Vagina (tissue), 2 donors: ENCODE measurements at regions not wholly inside any gene's neighbourhood (a gene's known extent, or its start where the extent isn't known, plus 50 kb on each side); places are given as distances from the start of the nearest gene placed in this dataset.

Experiments
- DNase-seq, 2 donors: peaks; one replicate each; pipeline ENCODE4 v3.0.0-alpha.2; 2017; ENCODE audit errors: extremely low spot score in 2 of 2
- H3K27ac ChIP-seq: fragments of 200-600 bp; sonication (generic); one replicate; pipeline ENCODE4 v1.5.1; 2019
- H3K27me3 ChIP-seq: fragments of 200-600 bp; sonication (generic); one replicate; pipeline ENCODE4 v1.5.1; 2019
- H3K36me3 ChIP-seq, 2 donors: fragments of 200-600 bp; sonication (generic); one replicate each; pipeline ENCODE4 v1.5.1; 2017 to 2019
- H3K4me1 ChIP-seq: fragments of 200-600 bp; sonication (generic); one replicate; pipeline ENCODE4 v1.5.1; 2019
- H3K4me3 ChIP-seq, 2 donors: fragments of 200-600 bp; sonication (generic); 1 replicate in 1 of 2; 2 replicates in 1 of 2; pipeline ENCODE4 v1.5.1; 2016 to 2019
- H3K9me3 ChIP-seq: fragments of 200-600 bp; sonication (generic); one replicate; pipeline ENCODE4 v1.5.1; 2019
- POLR2A ChIP-seq, 2 donors: fragments of 450-650 bp; IDR thresholded peaks; one replicate each; pipeline ENCODE4 v1.6.1; 2017; ENCODE audit warnings: antibody characterized with exemption in 2 of 2, mild to moderate bottlenecking in 2 of 2, moderate library complexity in 2 of 2
- POLR2AphosphoS5 ChIP-seq, 2 donors: sonication (generic); formaldehyde crosslinking; IDR thresholded peaks; one replicate each; pipeline ENCODE4 v1.9.0; 2017; ENCODE audit warnings: antibody characterized with exemption in 2 of 2, mild to moderate bottlenecking in 2 of 2, low read depth in 1 of 2; ENCODE audit not compliant: insufficient read depth in 1 of 2
- intact Hi-C: fragments of 100-400 bp; cut with DNase I; formaldehyde crosslinking; loops from one replicate; pipeline ENCODE4 v1.15.1; 2023
- TF ChIP-seq, protein P1 (sequence below), 3 experiments: fragments of 450-650 bp in 2 of 3; fragments of 200-600 bp in 1 of 3; sonication (generic) in 1 of 3; IDR thresholded peaks; one replicate each; pipeline ENCODE4 v1.5.1; 2017 to 2019; ENCODE audit warnings: antibody characterized with exemption in 3 of 3, mild to moderate bottlenecking in 2 of 3, moderate library complexity in 2 of 3

DNA sequence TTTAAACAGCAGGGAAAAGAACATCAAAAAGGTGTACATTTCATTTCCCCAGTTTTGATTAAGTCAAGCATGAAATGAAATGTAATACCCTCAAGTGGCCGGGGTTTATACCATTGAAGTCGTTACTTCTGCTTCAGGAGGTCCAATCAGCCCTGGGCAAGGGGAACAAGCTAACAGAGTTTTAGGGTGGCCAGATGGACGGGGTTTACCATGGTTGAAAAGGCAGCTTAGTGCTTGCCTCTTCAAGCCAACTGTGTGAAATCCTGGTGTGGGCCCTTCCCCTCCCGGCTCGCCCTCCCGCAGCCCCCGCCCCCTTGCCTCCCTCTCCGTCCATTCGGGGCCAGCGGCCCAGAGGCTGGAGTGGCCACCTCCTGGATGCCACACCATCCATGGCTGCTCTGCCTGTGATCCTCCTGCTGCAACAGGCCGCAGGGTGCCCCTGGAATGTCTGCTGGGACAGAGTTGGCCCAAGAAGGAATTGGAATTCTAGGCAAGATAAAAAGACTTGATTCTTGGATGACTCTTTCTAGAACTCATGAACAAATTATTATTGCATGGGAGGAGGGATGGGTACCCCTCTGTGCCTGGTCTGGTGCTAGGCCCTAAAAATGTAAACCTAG, 296.2 kb upstream of the IRX3 start:
- no peaks in the 10 kb centered on the region for H3K4me1 ChIP-seq
- intact Hi-C loops = no loop called here
- TF ChIP-seq POLR2AphosphoS5 (IDR thresholded peaks at IDR 0.05; ENCODE audit: insufficient read depth in 1 of 2, low read depth in 1 of 2) (no peak), POLR2A (IDR thresholded peaks at IDR 0.05) (no peak)
- TF ChIP-seq, protein P1, sequence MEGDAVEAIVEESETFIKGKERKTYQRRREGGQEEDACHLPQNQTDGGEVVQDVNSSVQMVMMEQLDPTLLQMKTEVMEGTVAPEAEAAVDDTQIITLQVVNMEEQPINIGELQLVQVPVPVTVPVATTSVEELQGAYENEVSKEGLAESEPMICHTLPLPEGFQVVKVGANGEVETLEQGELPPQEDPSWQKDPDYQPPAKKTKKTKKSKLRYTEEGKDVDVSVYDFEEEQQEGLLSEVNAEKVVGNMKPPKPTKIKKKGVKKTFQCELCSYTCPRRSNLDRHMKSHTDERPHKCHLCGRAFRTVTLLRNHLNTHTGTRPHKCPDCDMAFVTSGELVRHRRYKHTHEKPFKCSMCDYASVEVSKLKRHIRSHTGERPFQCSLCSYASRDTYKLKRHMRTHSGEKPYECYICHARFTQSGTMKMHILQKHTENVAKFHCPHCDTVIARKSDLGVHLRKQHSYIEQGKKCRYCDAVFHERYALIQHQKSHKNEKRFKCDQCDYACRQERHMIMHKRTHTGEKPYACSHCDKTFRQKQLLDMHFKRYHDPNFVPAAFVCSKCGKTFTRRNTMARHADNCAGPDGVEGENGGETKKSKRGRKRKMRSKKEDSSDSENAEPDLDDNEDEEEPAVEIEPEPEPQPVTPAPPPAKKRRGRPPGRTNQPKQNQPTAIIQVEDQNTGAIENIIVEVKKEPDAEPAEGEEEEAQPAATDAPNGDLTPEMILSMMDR (IDR thresholded peaks at IDR 0.05) = no peak
- H3K4me3 ChIP-seq = no peak overlapping the region
- no peaks in the 10 kb centered on the region for H3K9me3 ChIP-seq
- H3K27me3 ChIP-seq = no peaks in the 10 kb centered on the region
- DNase-seq = peak in 1 of 2 donors; percentile 47
- no peaks in the 10 kb centered on the region for H3K36me3 ChIP-seq
- H3K27ac ChIP-seq = no peak overlapping the region

DNA sequence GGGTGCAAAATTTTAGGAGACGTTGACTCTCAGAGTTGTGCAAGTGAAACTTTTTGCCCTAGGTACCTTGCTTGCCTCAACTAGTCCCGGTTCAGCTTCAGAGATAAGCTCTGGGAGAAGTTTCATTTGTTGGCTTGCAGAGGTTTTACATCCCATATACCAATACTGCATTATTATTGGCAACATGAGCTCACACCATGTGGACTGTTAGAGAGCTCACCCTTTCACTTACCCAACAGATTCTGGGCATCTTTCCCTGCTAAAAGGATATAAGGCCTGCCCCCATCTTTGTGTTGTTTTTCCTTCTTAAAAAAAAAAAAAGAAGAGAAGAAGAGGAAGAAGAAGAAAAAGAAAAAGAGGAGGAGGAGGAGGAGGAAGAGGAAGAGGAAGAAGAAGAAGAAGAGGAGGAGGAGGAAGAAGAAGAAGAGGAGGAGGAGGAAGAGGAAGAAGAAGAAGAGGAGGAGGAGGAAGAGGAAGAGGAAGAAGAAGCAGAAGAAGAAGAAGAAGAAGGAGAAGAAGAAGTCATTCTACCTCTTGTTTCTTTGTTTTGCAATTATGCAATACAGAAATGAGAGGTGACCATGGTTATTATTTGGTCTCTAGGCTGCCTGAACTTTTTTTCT, 292.6 kb upstream of the IRX3 start:
- H3K27me3 ChIP-seq = no peaks in the 10 kb centered on the region
- no peak overlapping the region for H3K4me3 ChIP-seq
- no peaks in the 10 kb centered on the region for H3K36me3 ChIP-seq
- no peak overlapping the region for H3K27ac ChIP-seq
- H3K4me1 ChIP-seq = no peaks in the 10 kb centered on the region
- intact Hi-C loops = no loop called here
- H3K9me3 ChIP-seq = no peaks in the 10 kb centered on the region
- DNase-seq = no peak
- TF ChIP-seq, protein P1 (IDR thresholded peaks at IDR 0.05) = no peak
- TF ChIP-seq POLR2A (IDR thresholded peaks at IDR 0.05) (no peak), POLR2AphosphoS5 (IDR thresholded peaks at IDR 0.05; ENCODE audit: insufficient read depth in 1 of 2, low read depth in 1 of 2) (no peak)

DNA sequence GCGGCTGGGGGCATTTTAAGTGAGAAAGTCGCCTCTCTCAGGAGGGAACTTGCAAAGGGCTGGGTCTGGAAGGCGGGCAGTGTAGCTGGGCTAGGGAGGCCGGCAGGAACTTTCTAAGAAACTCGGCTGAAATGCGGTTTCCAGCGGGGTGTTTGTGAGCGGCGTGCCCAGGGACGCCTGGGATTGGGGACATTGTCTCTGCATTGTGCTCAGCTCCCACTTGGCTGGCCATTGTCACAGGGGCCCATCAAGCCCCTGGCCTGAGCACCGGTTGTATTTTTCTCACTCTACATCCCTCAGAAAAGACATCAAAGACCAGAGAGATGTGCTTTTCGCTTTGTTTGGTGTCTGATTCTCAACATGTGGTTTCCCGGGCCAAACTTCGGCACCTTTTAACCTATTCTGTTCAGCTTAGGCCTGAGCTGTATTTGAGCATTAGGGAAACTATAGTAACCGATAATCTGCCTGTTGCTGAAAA, 291.1 kb upstream of the IRX3 start:
- H3K36me3 ChIP-seq = no peaks in the 10 kb centered on the region
- no peaks in the 10 kb centered on the region for H3K27me3 ChIP-seq
- intact Hi-C loops = no loop called here
- no peak overlapping the region for H3K27ac ChIP-seq
- no peaks in the 10 kb centered on the region for H3K4me1 ChIP-seq
- H3K9me3 ChIP-seq = no peaks in the 10 kb centered on the region
- no peak overlapping the region for H3K4me3 ChIP-seq
- DNase-seq = no peak
- no peak for TF ChIP-seq POLR2A (IDR thresholded peaks at IDR 0.05)
- TF ChIP-seq POLR2AphosphoS5 (IDR thresholded peaks at IDR 0.05; ENCODE audit: insufficient read depth in 1 of 2, low read depth in 1 of 2) = no peak
- TF ChIP-seq, protein P1 (IDR thresholded peaks at IDR 0.05) = no peak

DNA sequence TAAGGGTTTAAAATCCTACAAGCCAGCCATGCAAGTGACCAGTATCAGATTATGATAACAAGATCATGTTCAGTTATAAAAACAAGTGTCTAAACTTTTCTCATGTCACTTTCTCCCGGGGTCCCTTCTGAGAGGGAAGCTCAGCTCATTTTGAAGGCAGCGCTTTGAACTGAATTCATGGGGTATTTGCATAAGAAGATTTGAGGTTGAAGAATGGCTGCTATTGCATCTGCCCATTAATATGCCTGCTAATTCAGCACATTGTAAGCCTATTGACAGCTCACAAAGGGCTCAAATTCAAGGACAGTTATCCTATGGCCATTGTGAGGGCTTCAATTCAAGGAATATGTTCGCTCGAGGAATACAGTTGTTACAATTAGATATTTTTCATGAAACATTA, 290.2 kb upstream of the IRX3 start:
- Histone ChIP-seq H3K27ac (no peak overlapping the region), H3K4me1 (no peaks in the 10 kb centered on the region), H3K36me3 (no peaks in the 10 kb centered on the region), H3K9me3 (no peaks in the 10 kb centered on the region), H3K4me3 (no peak overlapping the region), H3K27me3 (no peaks in the 10 kb centered on the region)
- intact Hi-C loops = no loop called here
- DNase-seq = no peak
- TF ChIP-seq POLR2AphosphoS5 (IDR thresholded peaks at IDR 0.05; ENCODE audit: insufficient read depth in 1 of 2, low read depth in 1 of 2) (no peak), POLR2A (IDR thresholded peaks at IDR 0.05) (no peak)
- TF ChIP-seq, protein P1 (IDR thresholded peaks at IDR 0.05) = no peak
